Adrenal gland (tissue), 9 donors: ENCODE measurements at regions not wholly inside any gene's neighbourhood (a gene's known extent, or its start where the extent isn't known, plus 50 kb on each side); places are given as distances from the start of the nearest gene placed in this dataset.

Experiments
- DNase-seq, 7 donors: peaks; one replicate each; pipeline ENCODE4 v3.0.0-alpha.2; 2019 to 2020
- H3K27ac ChIP-seq, 5 donors: fragments of 200-600 bp; sonication (generic) in 4 of 5; 1 replicate in 3 of 5; 2 replicates in 2 of 5; pipeline versions ENCODE4 v1.5.1 to v1.8.0; 2016 to 2020; ENCODE audit warnings: mild to moderate bottlenecking in 1 of 5
- H3K27me3 ChIP-seq: fragments of 200-600 bp; 2 replicates; pipeline ENCODE4 v1.8.0; 2021
- H3K36me3 ChIP-seq, 2 donors: fragments of 200-600 bp; replicated peaks in 1 of 2; 1 replicate in 1 of 2; 2 replicates in 1 of 2; pipeline versions ENCODE4 v1.5.1 to v1.8.0; 2018 to 2022
- H3K4me1 ChIP-seq, 2 donors: fragments of 200-600 bp; replicated peaks in 1 of 2; 1 replicate in 1 of 2; 2 replicates in 1 of 2; pipeline versions ENCODE4 v1.5.1 to v1.8.0; 2018 to 2021
- H3K4me3 ChIP-seq, 4 donors: fragments of 200-600 bp; sonication (generic) in 3 of 4; one replicate each; pipeline ENCODE4 v1.5.1; 2016 to 2018
- H3K9me3 ChIP-seq, 3 donors: fragments of 200-600 bp; sonication (generic) in 1 of 3; replicated peaks in 1 of 3; 1 replicate in 2 of 3; 2 replicates in 1 of 3; pipeline versions ENCODE4 v1.5.1 to v1.8.0; 2016 to 2021
- POLR2A ChIP-seq, 2 donors: fragments of 450-650 bp; IDR thresholded peaks; one replicate each; pipeline ENCODE4 v1.6.1; 2017; ENCODE audit warnings: antibody characterized with exemption in 2 of 2, mild to moderate bottlenecking in 2 of 2, moderate library complexity in 1 of 2
- WGBS, 4 donors: extraction: QIAGEN DNeasy Blood & Tissue Kit in 2 of 4; methylation state at CpG; one replicate each; pipeline versions ENCODE4 v1.1.5 to v1.1.7; 2013 to 2017; 5-methylcytosine and 5-hydroxymethylcytosine counted together
- intact Hi-C, 2 donors: fragments of 100-400 bp; cut with DNase I; formaldehyde crosslinking; loops; one replicate each; pipeline versions ENCODE4 v1.14.1 to v1.15.0; 2022 to 2023
- TF ChIP-seq, protein P1 (sequence below), 6 experiments: fragments of 450-650 bp in 4 of 6; fragments of 200-600 bp in 2 of 6; sonication (generic) in 1 of 6; IDR thresholded peaks; 1 replicate in 5 of 6; 2 replicates in 1 of 6; pipeline versions ENCODE4 v1.5.1 to v1.8.0; 2016 to 2021; ENCODE audit warnings: antibody characterized with exemption in 6 of 6, mild to moderate bottlenecking in 2 of 6, moderate library complexity in 1 of 6
- donor health status: healthy with polysubstance abuse.
- donor health status: Bipolar disorder and iron deficiency.
- donor health status: DM: yes; HTN: yes; CAD: no.
- donor health status: DM: no; HTN: no; CAD: no.
- donor health status: DM: no; HTN: no; CAD: no.

DNA sequence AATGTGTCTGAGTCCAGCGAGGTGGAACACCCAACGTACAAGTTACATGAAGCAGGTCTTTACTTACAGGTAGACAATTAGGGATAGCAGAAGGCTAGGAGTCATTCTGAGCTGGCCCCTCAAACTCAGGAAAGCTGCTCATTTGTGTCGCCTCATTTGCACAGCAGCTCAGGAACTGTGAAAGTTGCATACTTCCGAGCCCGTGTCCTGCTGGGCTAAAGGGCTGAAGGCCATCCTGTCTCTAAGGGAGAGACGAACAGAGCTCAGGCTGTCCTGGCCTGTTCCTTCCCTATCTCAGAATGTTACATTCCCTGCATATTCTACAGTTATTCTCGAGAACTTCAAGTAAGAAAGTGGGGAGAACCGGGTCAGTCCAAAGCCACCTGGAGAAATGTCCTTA, 99.0 kb downstream of the FAM124B start:
- intact Hi-C loops, result no loop called here
- H3K36me3 ChIP-seq, result no peaks in the 10 kb centered on the region
- no peaks in the 10 kb centered on the region for H3K4me1 ChIP-seq
- no peak for DNase-seq
- 78 to 87% (median 85%) methylated on average over 8 of the region's 8 CpGs for WGBS, 4 donors
- H3K9me3 ChIP-seq, result no peaks in the 10 kb centered on the region
- H3K27ac ChIP-seq, result no peak overlapping the region
- no peaks in the 10 kb centered on the region for H3K27me3 ChIP-seq
- H3K4me3 ChIP-seq, result no peak overlapping the region
- TF ChIP-seq, protein P1, sequence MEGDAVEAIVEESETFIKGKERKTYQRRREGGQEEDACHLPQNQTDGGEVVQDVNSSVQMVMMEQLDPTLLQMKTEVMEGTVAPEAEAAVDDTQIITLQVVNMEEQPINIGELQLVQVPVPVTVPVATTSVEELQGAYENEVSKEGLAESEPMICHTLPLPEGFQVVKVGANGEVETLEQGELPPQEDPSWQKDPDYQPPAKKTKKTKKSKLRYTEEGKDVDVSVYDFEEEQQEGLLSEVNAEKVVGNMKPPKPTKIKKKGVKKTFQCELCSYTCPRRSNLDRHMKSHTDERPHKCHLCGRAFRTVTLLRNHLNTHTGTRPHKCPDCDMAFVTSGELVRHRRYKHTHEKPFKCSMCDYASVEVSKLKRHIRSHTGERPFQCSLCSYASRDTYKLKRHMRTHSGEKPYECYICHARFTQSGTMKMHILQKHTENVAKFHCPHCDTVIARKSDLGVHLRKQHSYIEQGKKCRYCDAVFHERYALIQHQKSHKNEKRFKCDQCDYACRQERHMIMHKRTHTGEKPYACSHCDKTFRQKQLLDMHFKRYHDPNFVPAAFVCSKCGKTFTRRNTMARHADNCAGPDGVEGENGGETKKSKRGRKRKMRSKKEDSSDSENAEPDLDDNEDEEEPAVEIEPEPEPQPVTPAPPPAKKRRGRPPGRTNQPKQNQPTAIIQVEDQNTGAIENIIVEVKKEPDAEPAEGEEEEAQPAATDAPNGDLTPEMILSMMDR (IDR thresholded peaks at IDR 0.05), result no peak

DNA sequence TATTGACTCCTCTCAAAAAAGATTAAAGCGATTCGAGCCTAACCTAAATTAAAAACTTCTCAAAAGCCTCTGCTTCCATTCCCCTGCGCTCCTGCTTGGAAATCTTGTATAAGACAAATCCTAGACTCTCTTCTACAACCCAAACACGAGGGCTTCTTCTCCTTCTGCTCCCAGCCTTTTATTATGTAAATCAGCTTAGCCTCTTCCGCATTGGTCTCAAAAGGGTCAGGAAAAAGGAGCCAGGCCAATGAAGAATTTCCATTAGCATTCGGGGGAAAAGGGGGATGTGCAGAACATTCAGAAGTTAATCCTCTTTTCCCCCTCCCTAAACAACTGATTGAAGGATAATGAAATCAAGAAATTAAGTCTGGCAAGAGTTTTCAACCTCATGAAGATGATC, 107.9 kb downstream of the FAM124B start:
- 70 to 77% (median 72%) methylated on average over 6 of the region's 6 CpGs for WGBS, 4 donors
- no peaks in the 10 kb centered on the region for H3K9me3 ChIP-seq

DNA sequence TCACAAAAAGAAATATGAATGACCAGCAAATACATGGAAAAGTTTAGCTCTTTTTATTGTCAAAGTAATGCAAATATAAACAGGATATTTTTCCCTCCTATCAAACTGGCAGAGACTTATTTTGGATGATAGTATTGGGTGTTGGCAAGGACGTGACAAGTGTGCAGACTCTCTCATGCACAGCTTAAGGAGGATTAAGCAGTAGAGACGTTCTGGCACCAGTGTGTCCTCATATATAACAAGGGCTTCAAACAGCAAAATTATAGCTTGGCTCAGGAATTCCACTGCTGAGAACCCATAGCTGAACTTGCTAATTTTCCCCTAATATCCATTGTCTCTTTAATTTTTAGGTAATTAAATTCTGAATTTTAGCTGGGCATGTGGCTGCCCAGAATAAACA, 114.4 kb downstream of the FAM124B start:
- intact Hi-C loops, result loop anchor here in 1 of 2 donors (5.0 kb wide), 1 partner anchor 295 kb away; no protein-coding TSS in a partner anchor
- H3K27me3 ChIP-seq, result peaks cover 4% of the 10 kb centered on the region
- TF ChIP-seq, protein P1 (IDR thresholded peaks at IDR 0.05), result no peak
- TF ChIP-seq POLR2A (IDR thresholded peaks at IDR 0.05), result no peak
- no peaks in the 10 kb centered on the region for H3K36me3 ChIP-seq
- DNase-seq, result no peak
- H3K27ac ChIP-seq, result no peak overlapping the region
- WGBS, 4 donors, result 47 to 62% (median 53%) methylated on average over 2 of the region's 2 CpGs
- no peak overlapping the region for H3K4me3 ChIP-seq
- no peaks in the 10 kb centered on the region for H3K9me3 ChIP-seq
- H3K4me1 ChIP-seq, result no peaks in the 10 kb centered on the region

More for the DNA sequence above, 107.9 kb downstream of the FAM124B start:
- Histone ChIP-seq H3K27ac (no peak overlapping the region), H3K36me3 (no peaks in the 10 kb centered on the region), H3K4me1 (no peaks in the 10 kb centered on the region), H3K4me3 (no peak overlapping the region), H3K27me3 (no peaks in the 10 kb centered on the region)
- DNase-seq, result no peak
- intact Hi-C loops, result no loop called here
- TF ChIP-seq, protein P1 (IDR thresholded peaks at IDR 0.05), result no peak
- no peak for TF ChIP-seq POLR2A (IDR thresholded peaks at IDR 0.05)

DNA sequence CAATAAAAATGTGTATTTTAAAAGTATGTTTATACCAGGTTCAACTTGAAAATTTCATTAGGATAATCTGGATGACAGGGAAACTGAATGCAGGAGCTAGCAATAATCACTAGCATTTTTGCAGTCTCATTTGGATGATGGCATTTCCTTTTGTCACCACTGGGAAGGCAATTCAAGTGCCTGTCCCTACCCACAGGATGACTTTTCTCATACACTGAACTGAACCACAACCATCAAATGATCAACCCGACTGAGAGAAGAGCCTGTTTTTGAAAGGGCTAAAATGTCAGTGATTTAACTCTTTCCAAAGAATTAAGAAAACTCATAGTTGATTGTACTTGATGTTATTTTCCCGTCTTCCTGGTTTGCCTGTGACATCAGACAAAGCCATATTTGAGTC, 115.0 kb downstream of the FAM124B start:
- H3K4me3 ChIP-seq, result no peak overlapping the region
- H3K27ac ChIP-seq, result no peak overlapping the region
- no peak for TF ChIP-seq POLR2A (IDR thresholded peaks at IDR 0.05)
- TF ChIP-seq, protein P1 (IDR thresholded peaks at IDR 0.05), result no peak
- WGBS, 4 donors, result 46 to 56% (median 51%) methylated on average over 2 of the region's 2 CpGs
- no peaks in the 10 kb centered on the region for H3K4me1 ChIP-seq
- DNase-seq, result no peak
- no peaks in the 10 kb centered on the region for H3K9me3 ChIP-seq
- H3K36me3 ChIP-seq, result no peaks in the 10 kb centered on the region
- intact Hi-C loops, result loop anchor here in 1 of 2 donors (5.0 kb wide), 1 partner anchor 295 kb away; no protein-coding TSS in a partner anchor
- peaks cover 4% of the 10 kb centered on the region for H3K27me3 ChIP-seq
